IMR-90 (cell line): ENCODE measurements at regions not wholly inside any gene's neighbourhood (a gene's known extent, or its start where the extent isn't known, plus 50 kb on each side); places are given as distances from the start of the nearest gene placed in this dataset.
"Not testable (repeated sequence)": the region's sequence is repeated elsewhere in the genome, so short reads cannot be mapped to it uniquely, and the experiment has no call there.

Source experiments
- ATAC-seq: fragments of 200-7000 bp; cut with Tn5 transposase; 2 replicates; pipeline ENCODE4 v1.9.1; 2020; ENCODE audit warnings: low read depth, mild to moderate bottlenecking, moderate library complexity
- BruUV-seq: library from RNA; stranded (reverse); fragments of 400-500 nt; replicated peaks from 2 replicates; lab custom pipeline; 2021; lab: Mats Ljungman, UMichigan
- CTCF ChIA-PET: fragments of 300-600 bp; formaldehyde crosslinking; extraction: SDS; loops from one replicate; lab custom pipeline; 2021; ENCODE audit warnings: antibody characterized with exemption; lab: Yijun Ruan, JAX
- POLR2A ChIA-PET: fragments of 300-600 bp; sonication (Branson Sonifier 250); formaldehyde crosslinking; loops from one replicate; lab custom pipeline; 2022; ENCODE audit warnings: antibody characterized with exemption; ENCODE audit not compliant: unreplicated experiment; lab: Charles Lee
- DNase-seq: peaks from one replicate; pipeline ENCODE4 v3.0.0; 2013
- H2AFZ ChIP-seq: replicated peaks from 2 replicates; pipeline ENCODE3; 2013; ENCODE audit warnings: low read length, mild to moderate bottlenecking; ENCODE audit not compliant: poor library complexity
- H2AK5ac ChIP-seq: 2 replicates; pipeline ENCODE4 v1.6.1; 2013; ENCODE audit warnings: low read depth, low read length, inconsistent platforms
- H2AK9ac ChIP-seq: replicated peaks from 2 replicates; pipeline ENCODE3; 2013; ENCODE audit warnings: mild to moderate bottlenecking, low read depth, low read length, moderate library complexity; ENCODE audit not compliant: poor library complexity
- H2BK120ac ChIP-seq: 2 replicates; pipeline ENCODE4 v1.6.1; 2013; ENCODE audit warnings: low read depth, low read length, inconsistent platforms
- H2BK15ac ChIP-seq: 3 replicates; pipeline ENCODE4 v1.6.1; 2013; ENCODE audit warnings: low read depth, low read length, inconsistent platforms
- H2BK20ac ChIP-seq: 2 replicates; pipeline ENCODE4 v1.6.1; 2013; ENCODE audit warnings: low read depth, mild to moderate bottlenecking, inconsistent platforms, low read length, moderate library complexity
- H2BK5ac ChIP-seq: 2 replicates; pipeline ENCODE4 v1.6.1; 2013; ENCODE audit warnings: mild to moderate bottlenecking, low read depth, low read length, inconsistent platforms; ENCODE audit not compliant: poor library complexity, severe bottlenecking
- H3K14ac ChIP-seq: replicated peaks from 2 replicates; pipeline ENCODE4 v1.6.1; 2013; ENCODE audit warnings: low read depth, low read length, inconsistent platforms
- H3K18ac ChIP-seq: 2 replicates; pipeline ENCODE4 v1.6.1; 2013; ENCODE audit warnings: low read depth, low read length, control low read depth
- H3K23ac ChIP-seq: 2 replicates; pipeline ENCODE4 v1.6.1; 2013; ENCODE audit warnings: low read depth, low read length, inconsistent platforms
- H3K27ac ChIP-seq: 2 replicates; pipeline ENCODE4 v1.5.1; 2013; ENCODE audit warnings: mild to moderate bottlenecking, control low read depth, low read length; ENCODE audit not compliant: insufficient read depth
- H3K27me3 ChIP-seq: 2 replicates; pipeline ENCODE4 v1.6.1; 2013; ENCODE audit warnings: low read length; ENCODE audit not compliant: control insufficient read depth, insufficient read depth
- H3K36me3 ChIP-seq: 2 replicates; pipeline ENCODE4 v1.6.1; 2013; ENCODE audit warnings: low read length, mixed read lengths; ENCODE audit not compliant: control insufficient read depth, insufficient read depth
- H3K4ac ChIP-seq: 2 replicates; pipeline ENCODE4 v1.6.1; 2013; ENCODE audit warnings: low read depth, low read length, inconsistent platforms
- H3K4me1 ChIP-seq: 2 replicates; pipeline ENCODE4 v1.6.1; 2013; ENCODE audit warnings: low read length, mixed read lengths; ENCODE audit not compliant: control insufficient read depth, insufficient read depth
- H3K4me2 ChIP-seq: 2 replicates; pipeline ENCODE4 v1.6.1; 2013; ENCODE audit warnings: low read depth, mild to moderate bottlenecking, control low read depth, low read length, moderate library complexity
- H3K4me3 ChIP-seq: 2 replicates; pipeline ENCODE4 v1.5.1; 2013; ENCODE audit warnings: low read depth, mild to moderate bottlenecking, control low read depth, low read length, moderate library complexity; ENCODE audit not compliant: insufficient read depth
- H3K56ac ChIP-seq: 2 replicates; pipeline ENCODE4 v1.6.1; 2013; ENCODE audit warnings: low read length, inconsistent platforms; ENCODE audit not compliant: insufficient read depth; ENCODE audit errors: extremely low read depth
- H3K79me1 ChIP-seq, 2 experiments: 2 replicates each; pipeline ENCODE4 v1.6.1; 2013; ENCODE audit warnings: low read length in 2 of 2, inconsistent platforms in 1 of 2, low read depth in 1 of 2
- H3K9ac ChIP-seq: 2 replicates; pipeline ENCODE4 v1.6.1; 2013; ENCODE audit warnings: low read depth, low read length, control low read depth
- H3K9me1 ChIP-seq: 2 replicates; pipeline ENCODE4 v1.6.1; 2013; ENCODE audit warnings: low read length, inconsistent platforms; ENCODE audit not compliant: insufficient read depth
- H3K9me3 ChIP-seq: 2 replicates; pipeline ENCODE4 v1.6.1; 2013; ENCODE audit warnings: low read length; ENCODE audit not compliant: control insufficient read depth, insufficient read depth
- H4K20me1 ChIP-seq: 2 replicates; pipeline ENCODE4 v1.6.1; 2013; ENCODE audit warnings: low read length, inconsistent platforms; ENCODE audit not compliant: insufficient read depth
- H4K5ac ChIP-seq: 2 replicates; pipeline ENCODE4 v1.6.1; 2013; ENCODE audit warnings: mild to moderate bottlenecking, low read depth, low read length, control low read depth
- H4K8ac ChIP-seq, 2 experiments: 2 replicates each; pipeline ENCODE4 v1.6.1; 2013; ENCODE audit warnings: low read depth in 2 of 2, low read length in 2 of 2, control low read depth in 1 of 2, inconsistent platforms in 1 of 2
- H4K91ac ChIP-seq: 2 replicates; pipeline ENCODE4 v1.6.1; 2013; ENCODE audit warnings: low read depth, low read length, inconsistent platforms; ENCODE audit not compliant: insufficient read depth
- WGBS, 2 experiments: methylation state at CpG; one replicate each; pipeline versions ENCODE4 v1.1.5 to v1.1.7; 2013; ENCODE audit warnings: missing lambda C conversion rate in 2 of 2; ENCODE audit not compliant: insufficient read length in 1 of 2; ENCODE audit errors: extremely low coverage in 2 of 2; 5-methylcytosine and 5-hydroxymethylcytosine counted together
- dilution Hi-C: fragments of 300-500 bp; cut with HindIII; formaldehyde crosslinking; loops from one replicate; pipeline ENCODE4 v1.14.3; 2018; ENCODE audit warnings: low sequenced_read_pairs; ENCODE audit not compliant: unreplicated experiment
- in situ Hi-C: fragments of 300-500 bp; cut with MboI; formaldehyde crosslinking; loops from 3 replicates; pipeline ENCODE4 v1.14.3; 2019; ENCODE audit warnings: low sequenced_read_pairs, inconsistent platforms, mixed read lengths
- intact Hi-C: fragments of 100-400 bp; cut with micrococcal nuclease; formaldehyde crosslinking; loops from 2 replicates; pipeline ENCODE4 v1.10.0; 2022

DNA sequence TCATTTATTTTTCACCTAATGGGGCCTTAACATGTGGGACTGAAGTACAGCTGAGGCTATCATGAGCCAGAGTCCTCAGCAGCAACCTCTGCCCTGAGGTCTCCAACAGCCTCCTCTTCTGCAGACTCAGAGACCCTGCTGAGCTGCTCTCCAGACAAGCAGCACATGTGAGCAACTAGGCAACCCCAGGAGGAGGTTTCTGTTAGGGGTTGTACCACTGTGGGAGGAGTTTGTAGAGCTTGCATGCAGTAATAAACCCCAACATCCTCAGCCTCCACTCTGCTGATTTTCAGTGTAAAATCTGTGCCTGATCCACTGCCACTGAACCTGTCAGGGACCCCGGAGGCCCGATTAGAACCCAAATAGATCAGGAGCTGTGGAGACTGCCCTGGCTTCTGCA is 530.0 kb downstream of the RPIA start:
- WGBS, 2 experiments = no CpG with 5 or more reads among the region's 2 CpGs
- BruUV-seq = not testable (repeated sequence)

GRCh38 chr2:89222063-89222732 is 530.7 kb downstream of the RPIA start:
- DNase-seq, H4K20me1 ChIP-seq, H3K9ac ChIP-seq, H4K5ac ChIP-seq, dilution Hi-C loops, H3K18ac ChIP-seq, H2BK120ac ChIP-seq, H2AK5ac ChIP-seq, H3K27me3 ChIP-seq, H3K4me2 ChIP-seq, H3K14ac ChIP-seq, H3K23ac ChIP-seq, H3K4me3 ChIP-seq, H3K9me1 ChIP-seq, H3K27ac ChIP-seq, H2BK15ac ChIP-seq, H3K36me3 ChIP-seq, H2AFZ ChIP-seq, CTCF ChIA-PET, H3K9me3 ChIP-seq, H2BK20ac ChIP-seq, H3K56ac ChIP-seq, H3K79me1 ChIP-seq, BruUV-seq, H2AK9ac ChIP-seq, POLR2A ChIA-PET, H4K8ac ChIP-seq, H3K4me1 ChIP-seq, intact Hi-C loops, H4K91ac ChIP-seq, H2BK5ac ChIP-seq, in situ Hi-C loops, H3K4ac ChIP-seq, ATAC-seq: not testable (repeated sequence)
- WGBS, 2 experiments = no CpG with 5 or more reads among the region's 2 CpGs

More for the DNA sequence above, 530.0 kb downstream of the RPIA start:
- ATAC-seq, H2AK5ac ChIP-seq, H3K27me3 ChIP-seq, H3K23ac ChIP-seq, H3K4ac ChIP-seq, H3K18ac ChIP-seq, H3K9me3 ChIP-seq, H2BK5ac ChIP-seq, H3K9me1 ChIP-seq, intact Hi-C loops, H2BK120ac ChIP-seq, H3K36me3 ChIP-seq, H4K5ac ChIP-seq, H3K79me1 ChIP-seq, DNase-seq, H2AK9ac ChIP-seq, H4K8ac ChIP-seq, H3K4me1 ChIP-seq, dilution Hi-C loops, H3K4me3 ChIP-seq, H3K27ac ChIP-seq, H3K56ac ChIP-seq, H3K9ac ChIP-seq, H2BK15ac ChIP-seq, H3K14ac ChIP-seq, H2AFZ ChIP-seq, in situ Hi-C loops, H4K91ac ChIP-seq, CTCF ChIA-PET, H3K4me2 ChIP-seq, H2BK20ac ChIP-seq, H4K20me1 ChIP-seq, POLR2A ChIA-PET: not testable (repeated sequence)
